HPDE6-E6E7 (cell line): ENCODE measurements at regions not wholly inside any gene's neighbourhood (a gene's known extent, or its start where the extent isn't known, plus 50 kb on each side); places are given as distances from the start of the nearest gene placed in this dataset.
"Not testable (repeated sequence)": the region's sequence is repeated elsewhere in the genome, so short reads cannot be mapped to it uniquely, and the experiment has no call there.

Source experiments
- DNase-seq: peaks from one replicate; pipeline ENCODE4 v3.0.0; 2011; ENCODE audit warnings: missing footprints; ENCODE audit errors: extremely low spot score

- DNase-seq, result not testable (repeated sequence)
Observed at GRCh38 chrX:138282598-138283150, 428.8 kb downstream of the FGF13 start.

GRCh38 chrX:138287205-138287877 lies 424.2 kb downstream of the FGF13 start:
- DNase-seq, result no peak

GRCh38 chrX:138294951-138295350 lies 416.6 kb downstream of the FGF13 start:
- DNase-seq, result no peak

- no peak for DNase-seq
Observed at GRCh38 chrX:138298268-138298667, 413.2 kb downstream of the FGF13 start.

GRCh38 chrX:138345801-138346200 lies 365.7 kb downstream of the FGF13 start:
- DNase-seq, result no peak

GRCh38 chrX:138349351-138349750 lies 362.2 kb downstream of the FGF13 start:
- no peak for DNase-seq

- DNase-seq, result no peak
Observed at GRCh38 chrX:138378876-138379275, 332.6 kb downstream of the FGF13 start.

GRCh38 chrX:138408101-138408500 lies 303.4 kb downstream of the FGF13 start:
- no peak for DNase-seq

GRCh38 chrX:138411048-138411447 lies 300.5 kb downstream of the FGF13 start:
- DNase-seq, result no peak
